ENCODE measurements at regions not wholly inside any gene's neighbourhood (a gene's known extent, or its start where the extent isn't known, plus 50 kb on each side); places are given as distances from the start of the nearest gene placed in this dataset.

GRCh38 chr12:125583071-125583470 lies 517.8 kb downstream of the AACS start:
- Histone ChIP-seq H3K27me3 (ENCODE audit: insufficient read depth, low read length) (no peaks in the 10 kb centered on the region), H3K79me2 (ENCODE audit: insufficient read depth, low read length) (no peaks in the 10 kb centered on the region), H3K4me3 (ENCODE audit: low read depth, low read length, poor library complexity, severe bottlenecking) (no peak overlapping the region), H3F3A (ENCODE audit: insufficient read depth, low read length) (no peaks in the 10 kb centered on the region), H2AFZ (ENCODE audit: low read length) (no peak overlapping the region), H3K36me3 (ENCODE audit: insufficient read depth, low read length) (no peaks in the 10 kb centered on the region), H3K4me2 (ENCODE audit: low read length) (no peak overlapping the region), H3K9ac (ENCODE audit: low read length) (no peak overlapping the region), H4K20me1 (ENCODE audit: insufficient read depth, low read length) (no peaks in the 10 kb centered on the region), H3K9me3 (ENCODE audit: low read length) (no peaks in the 10 kb centered on the region), H3K4me1 (ENCODE audit: insufficient read depth, low read length, severe bottlenecking) (no peaks in the 10 kb centered on the region), H3K9me2 (ENCODE audit: low read depth, low read length) (no peaks in the 10 kb centered on the region), H3K27ac (ENCODE audit: low read depth, low read length, poor library complexity, severe bottlenecking) (no peak overlapping the region)
- TF ChIP-seq CTCF (IDR thresholded peaks at IDR 0.05; ENCODE audit: low read length) (no peak), EZH2 (IDR thresholded peaks at IDR 0.05; ENCODE audit: borderline replicate concordance, low read length) (no peak)

- no peak overlapping the region for H3K9ac ChIP-seq (ENCODE audit: low read length)
- H3K4me2 ChIP-seq (ENCODE audit: low read length) = no peak overlapping the region
Observed at GRCh38 chr12:125586441-125586840, 521.2 kb downstream of the AACS start.

GRCh38 chr12:125593269-125593668 lies 528.0 kb downstream of the AACS start:
- H3K36me3 ChIP-seq (ENCODE audit: insufficient read depth, low read length) = no peaks in the 10 kb centered on the region

More at GRCh38 chr12:125586441-125586840, 521.2 kb downstream of the AACS start:
- Histone ChIP-seq H2AFZ (ENCODE audit: low read length) (no peak overlapping the region), H3K4me3 (ENCODE audit: low read depth, low read length, poor library complexity, severe bottlenecking) (no peak overlapping the region), H3K27ac (ENCODE audit: low read depth, low read length, poor library complexity, severe bottlenecking) (no peak overlapping the region), H3K4me1 (ENCODE audit: insufficient read depth, low read length, severe bottlenecking) (no peaks in the 10 kb centered on the region), H3K36me3 (ENCODE audit: insufficient read depth, low read length) (no peaks in the 10 kb centered on the region), H3K27me3 (ENCODE audit: insufficient read depth, low read length) (no peaks in the 10 kb centered on the region), H3F3A (ENCODE audit: insufficient read depth, low read length) (no peaks in the 10 kb centered on the region), H3K9me2 (ENCODE audit: low read depth, low read length) (no peaks in the 10 kb centered on the region), H4K20me1 (ENCODE audit: insufficient read depth, low read length) (no peaks in the 10 kb centered on the region), H3K79me2 (ENCODE audit: insufficient read depth, low read length) (no peaks in the 10 kb centered on the region), H3K9me3 (ENCODE audit: low read length) (no peaks in the 10 kb centered on the region)
- TF ChIP-seq EZH2 (IDR thresholded peaks at IDR 0.05; ENCODE audit: borderline replicate concordance, low read length) = no peak
- no peak for TF ChIP-seq CTCF (IDR thresholded peaks at IDR 0.05; ENCODE audit: low read length)

More at GRCh38 chr12:125593269-125593668, 528.0 kb downstream of the AACS start:
- Histone ChIP-seq H3K4me2 (ENCODE audit: low read length) (no peak overlapping the region), H3K9me2 (ENCODE audit: low read depth, low read length) (no peaks in the 10 kb centered on the region), H3K4me3 (ENCODE audit: low read depth, low read length, poor library complexity, severe bottlenecking) (no peak overlapping the region), H3K9me3 (ENCODE audit: low read length) (0 out of 2 replicates have a peak, but pooled peaks cover 2% of the 10 kb centered on the region), H3K9ac (ENCODE audit: low read length) (no peak overlapping the region), H4K20me1 (ENCODE audit: insufficient read depth, low read length) (no peaks in the 10 kb centered on the region), H3K4me1 (ENCODE audit: insufficient read depth, low read length, severe bottlenecking) (no peaks in the 10 kb centered on the region), H3F3A (ENCODE audit: insufficient read depth, low read length) (no peaks in the 10 kb centered on the region), H3K27ac (ENCODE audit: low read depth, low read length, poor library complexity, severe bottlenecking) (no peak overlapping the region), H2AFZ (ENCODE audit: low read length) (no peak overlapping the region), H3K79me2 (ENCODE audit: insufficient read depth, low read length) (no peaks in the 10 kb centered on the region), H3K27me3 (ENCODE audit: insufficient read depth, low read length) (no peaks in the 10 kb centered on the region)
- TF ChIP-seq CTCF (IDR thresholded peaks at IDR 0.05; ENCODE audit: low read length) = no peak
- no peak for TF ChIP-seq EZH2 (IDR thresholded peaks at IDR 0.05; ENCODE audit: borderline replicate concordance, low read length)
